ENCODE measurements at regions not wholly inside any gene's neighbourhood (a gene's known extent, or its start where the extent isn't known, plus 50 kb on each side); places are given as distances from the start of the nearest gene placed in this dataset.

GRCh38 chr16:19967561-19967960 lies 82.9 kb upstream of the GPRC5B start:
- DNase-seq = no peak
- Mint-ChIP-seq H3K27ac (no peak overlapping the region), H3K4me1 (no peaks in the 10 kb centered on the region), H3K27me3 (peaks cover 9% of the 10 kb centered on the region), H3K4me3 (no peak overlapping the region), H3K9me3 (ENCODE audit: insufficient read depth) (no peaks in the 10 kb centered on the region)
- H3K36me3 ChIP-seq (replicated peaks in 1 of 2; ENCODE audit: control extremely low read depth in 1 of 2, control insufficient read depth in 1 of 2, extremely low read depth in 1 of 2, insufficient read depth in 2 of 2, low read length in 1 of 2) = no peaks in the 10 kb centered on the region
- ATAC-seq (ENCODE audit: low read depth) = no peak
- H3K4me1 ChIP-seq (ENCODE audit: control insufficient read depth in 2 of 2, insufficient read depth in 2 of 2, low read length in 2 of 2) = no peaks in the 10 kb centered on the region
- ChIA-PET POLR2A (no interaction called here), CTCF (no interaction called here)
- no peak overlapping the region for H3K27ac ChIP-seq (ENCODE audit: low read length in 2 of 2)
- H3K27me3 ChIP-seq (replicated peaks in 1 of 4; ENCODE audit: control extremely low read depth in 1 of 4, control insufficient read depth in 3 of 4, insufficient read depth in 4 of 4, low read length in 3 of 4) = peaks cover 0 to 2% (median 0%) of the 10 kb centered on the region in 4 experiments
- H2AFZ ChIP-seq (ENCODE audit: insufficient read depth, low read depth, low read length, poor library complexity, severe bottlenecking) = no peak overlapping the region
- no peak overlapping the region for H3K4me2 ChIP-seq (replicated peaks; ENCODE audit: low read depth, low read length, poor library complexity, severe bottlenecking)
- H3K79me2 ChIP-seq (ENCODE audit: control insufficient read depth, insufficient read depth, low read length) = no peaks in the 10 kb centered on the region
- H3K9ac ChIP-seq (ENCODE audit: low read length) = no peak overlapping the region
- peaks cover 0 to 5% (median 3%) of the 10 kb centered on the region in 3 donors for H3K9me3 ChIP-seq (ENCODE audit: control extremely low read depth in 1 of 3, control insufficient read depth in 2 of 3, insufficient read depth in 1 of 3, low read length in 2 of 3)
- no peak overlapping the region for H3K4me3 ChIP-seq (ENCODE audit: control extremely low read depth in 1 of 5, extremely low read depth in 1 of 5, insufficient read depth in 1 of 5, low read depth in 2 of 5, low read length in 4 of 5)
- H4K20me1 ChIP-seq (ENCODE audit: control insufficient read depth, insufficient read depth, low read length, poor library complexity, severe bottlenecking) = no peaks in the 10 kb centered on the region
- TF ChIP-seq EZH2 (IDR thresholded peaks at IDR 0.05; ENCODE audit: borderline replicate concordance, insufficient read depth, low read depth, low read length, poor library complexity, severe bottlenecking) = no peak
- no peak for TF ChIP-seq CTCF (IDR thresholded peaks at IDR 0.05)
- intact Hi-C loops (cut with micrococcal nuclease) = no loop called here

- ChIA-PET POLR2A (no interaction called here), CTCF (no interaction called here)
- no peaks in the 10 kb centered on the region for H3K79me2 ChIP-seq (ENCODE audit: control insufficient read depth, insufficient read depth, low read length)
- no peak overlapping the region for H3K9ac ChIP-seq (ENCODE audit: low read length)
- no peaks in the 10 kb centered on the region for H4K20me1 ChIP-seq (ENCODE audit: control insufficient read depth, insufficient read depth, low read length, poor library complexity, severe bottlenecking)
- intact Hi-C loops (cut with micrococcal nuclease) = no loop called here
- H3K9me3 ChIP-seq (ENCODE audit: control extremely low read depth in 1 of 3, control insufficient read depth in 2 of 3, insufficient read depth in 1 of 3, low read length in 2 of 3) = peaks cover 0 to 5% (median 3%) of the 10 kb centered on the region in 3 donors
- H3K4me1 ChIP-seq (ENCODE audit: control insufficient read depth in 2 of 2, insufficient read depth in 2 of 2, low read length in 2 of 2) = no peaks in the 10 kb centered on the region
- no peaks in the 10 kb centered on the region for H3K4me1 Mint-ChIP-seq
- no peak overlapping the region for H3K4me2 ChIP-seq (replicated peaks; ENCODE audit: low read depth, low read length, poor library complexity, severe bottlenecking)
- DNase-seq (no peak), ATAC-seq (ENCODE audit: low read depth) (no peak)
- no peaks in the 10 kb centered on the region for H3K36me3 ChIP-seq (replicated peaks in 1 of 2; ENCODE audit: control extremely low read depth in 1 of 2, control insufficient read depth in 1 of 2, extremely low read depth in 1 of 2, insufficient read depth in 2 of 2, low read length in 1 of 2)
- no peak overlapping the region for H3K27ac ChIP-seq (ENCODE audit: low read length in 2 of 2)
- no peak for TF ChIP-seq EZH2 (IDR thresholded peaks at IDR 0.05; ENCODE audit: borderline replicate concordance, insufficient read depth, low read depth, low read length, poor library complexity, severe bottlenecking)
- TF ChIP-seq CTCF (IDR thresholded peaks at IDR 0.05) = no peak
- H3K27ac Mint-ChIP-seq = no peak overlapping the region
- H3K4me3 Mint-ChIP-seq = no peak overlapping the region
- WGBS (ENCODE audit: insufficient coverage) = 76% methylated on average over 5 of the region's 5 CpGs
- H2AFZ ChIP-seq (ENCODE audit: insufficient read depth, low read depth, low read length, poor library complexity, severe bottlenecking) = no peak overlapping the region
- no peak overlapping the region for H3K4me3 ChIP-seq (ENCODE audit: control extremely low read depth in 1 of 5, extremely low read depth in 1 of 5, insufficient read depth in 1 of 5, low read depth in 2 of 5, low read length in 4 of 5)
- H3K27me3 ChIP-seq (replicated peaks in 1 of 4; ENCODE audit: control extremely low read depth in 1 of 4, control insufficient read depth in 3 of 4, insufficient read depth in 4 of 4, low read length in 3 of 4) = peaks cover 0 to 1% (median 0%) of the 10 kb centered on the region in 4 experiments
- peaks cover 3% of the 10 kb centered on the region for H3K27me3 Mint-ChIP-seq
- H3K9me3 Mint-ChIP-seq (ENCODE audit: insufficient read depth) = no peaks in the 10 kb centered on the region
Observed at GRCh38 chr16:19963301-19963700, 78.7 kb upstream of the GPRC5B start.

Measured in B cell (primary cell).